ENCODE measurements at regions not wholly inside any gene's neighbourhood (a gene's known extent, or its start where the extent isn't known, plus 50 kb on each side); places are given as distances from the start of the nearest gene placed in this dataset.

- H4K20me1 ChIP-seq (ENCODE audit: insufficient read depth), result no peaks in the 10 kb centered on the region
- no peak overlapping the region for H3K27ac ChIP-seq (ENCODE audit: low read length)
- TF ChIP-seq MXI1 (conservative IDR thresholded peaks at IDR 0.05; ENCODE audit: poor library complexity, severe bottlenecking), result no peak
- no peak for TF ChIP-seq EZH2 (IDR thresholded peaks at IDR 0.05; ENCODE audit: borderline replicate concordance, insufficient read depth, low read length, poor library complexity, severe bottlenecking)
- TF ChIP-seq EP300 (conservative IDR thresholded peaks at IDR 0.05; ENCODE audit: poor library complexity, severe bottlenecking), result no peak
- TF ChIP-seq TAF1 (IDR thresholded peaks at IDR 0.05; ENCODE audit: low read depth), result no peak
- TF ChIP-seq POLR2AphosphoS5 (IDR thresholded peaks at IDR 0.05), result no peak
- no peak for TF ChIP-seq SMC3 (conservative IDR thresholded peaks at IDR 0.05; ENCODE audit: poor library complexity)
- no peak for TF ChIP-seq CTCF (IDR thresholded peaks at IDR 0.05; ENCODE audit: poor library complexity, severe bottlenecking)
- TF ChIP-seq REST (IDR thresholded peaks at IDR 0.05; ENCODE audit: borderline replicate concordance), result no peak
- no peak for TF ChIP-seq RAD21 (conservative IDR thresholded peaks at IDR 0.05)
- H3F3A ChIP-seq (ENCODE audit: insufficient read depth, low read length, poor library complexity, severe bottlenecking), result no peaks in the 10 kb centered on the region
- no peak overlapping the region for H3K4me2 ChIP-seq (ENCODE audit: low read length)
- no peaks in the 10 kb centered on the region for H3K9me2 ChIP-seq (ENCODE audit: insufficient read depth, low read length)
- H3K9me3 ChIP-seq (ENCODE audit: low read length), result no peaks in the 10 kb centered on the region
- H3K27me3 ChIP-seq (ENCODE audit: insufficient read depth, low read depth, low read length), result no peaks in the 10 kb centered on the region
- H3K79me2 ChIP-seq (replicated peaks; ENCODE audit: insufficient read depth, low read length), result no peaks in the 10 kb centered on the region
- no peak overlapping the region for H3K4me3 ChIP-seq (ENCODE audit: low read length)
- H3K36me3 ChIP-seq (ENCODE audit: insufficient read depth, low read length), result no peaks in the 10 kb centered on the region
- H2AFZ ChIP-seq (ENCODE audit: low read depth, low read length), result no peak overlapping the region
- no peak overlapping the region for H3K9ac ChIP-seq (ENCODE audit: low read length)
Measured at GRCh38 chr14:89699071-89699470, 255.5 kb downstream of the EFCAB11 start.

GRCh38 chr14:89697281-89698060 lies 257.1 kb downstream of the EFCAB11 start:
- no peaks in the 10 kb centered on the region for H3K9me2 ChIP-seq (ENCODE audit: insufficient read depth, low read length)
- no peaks in the 10 kb centered on the region for H3K9me3 ChIP-seq (ENCODE audit: low read length)
- H3F3A ChIP-seq (ENCODE audit: insufficient read depth, low read length, poor library complexity, severe bottlenecking), result no peaks in the 10 kb centered on the region
- no peak for TF ChIP-seq EP300 (conservative IDR thresholded peaks at IDR 0.05; ENCODE audit: poor library complexity, severe bottlenecking)
- no peak for TF ChIP-seq EZH2 (IDR thresholded peaks at IDR 0.05; ENCODE audit: borderline replicate concordance, insufficient read depth, low read length, poor library complexity, severe bottlenecking)
- TF ChIP-seq MXI1 (conservative IDR thresholded peaks at IDR 0.05; ENCODE audit: poor library complexity, severe bottlenecking), result no peak
- no peak for TF ChIP-seq TAF1 (IDR thresholded peaks at IDR 0.05; ENCODE audit: low read depth)
- TF ChIP-seq POLR2AphosphoS5 (IDR thresholded peaks at IDR 0.05), result no peak
- no peak for TF ChIP-seq SMC3 (conservative IDR thresholded peaks at IDR 0.05; ENCODE audit: poor library complexity)
- TF ChIP-seq CTCF (IDR thresholded peaks at IDR 0.05; ENCODE audit: poor library complexity, severe bottlenecking), result no peak
- no peak for TF ChIP-seq RAD21 (conservative IDR thresholded peaks at IDR 0.05)
- no peak for TF ChIP-seq REST (IDR thresholded peaks at IDR 0.05; ENCODE audit: borderline replicate concordance)
- no peaks in the 10 kb centered on the region for H4K20me1 ChIP-seq (ENCODE audit: insufficient read depth)
- H3K9ac ChIP-seq (ENCODE audit: low read length), result no peak overlapping the region
- no peaks in the 10 kb centered on the region for H3K79me2 ChIP-seq (replicated peaks; ENCODE audit: insufficient read depth, low read length)
- H2AFZ ChIP-seq (ENCODE audit: low read depth, low read length), result no peak overlapping the region
- H3K36me3 ChIP-seq (ENCODE audit: insufficient read depth, low read length), result no peaks in the 10 kb centered on the region
- H3K4me2 ChIP-seq (ENCODE audit: low read length), result no peak overlapping the region
- no peaks in the 10 kb centered on the region for H3K27me3 ChIP-seq (ENCODE audit: insufficient read depth, low read depth, low read length)
- H3K27ac ChIP-seq (ENCODE audit: low read length), result no peak overlapping the region
- no peak overlapping the region for H3K4me3 ChIP-seq (ENCODE audit: low read length)

Measured in neural cell (in vitro differentiated cells).